ENCODE measurements at regions not wholly inside any gene's neighbourhood (a gene's known extent, or its start where the extent isn't known, plus 50 kb on each side); places are given as distances from the start of the nearest gene placed in this dataset.

- POLR2A ChIA-PET = no interaction called here
- intact Hi-C loops (cut with micrococcal nuclease; ENCODE audit: unreplicated experiment) = loop anchor here (10.0 kb wide), 1 partner anchor 201 kb away; no protein-coding TSS in a partner anchor
- BruUV-seq (replicated peaks) = no TSS peak
- Histone ChIP-seq H3K4me2 (ENCODE audit: low read length) (no peak overlapping the region), H2AFZ (ENCODE audit: low read length) (peak overlapping the region; percentile 44; the same call in 1 of the 2 replicates), H3K4me3 (ENCODE audit: low read depth, low read length, poor library complexity, severe bottlenecking) (no peak overlapping the region), H3K4me1 (ENCODE audit: insufficient read depth, low read length, poor library complexity, severe bottlenecking) (no peaks in the 10 kb centered on the region), H3K27ac (ENCODE audit: low read depth, low read length, poor library complexity, severe bottlenecking) (no peak overlapping the region), H3K9me2 (ENCODE audit: insufficient read depth, low read length) (no peaks in the 10 kb centered on the region), H3K36me3 (ENCODE audit: insufficient read depth, low read length) (no peaks in the 10 kb centered on the region), H3K79me2 (ENCODE audit: insufficient read depth, low read depth, low read length) (no peaks in the 10 kb centered on the region), H3K9me3 (ENCODE audit: low read length) (no peaks in the 10 kb centered on the region), H4K20me1 (ENCODE audit: insufficient read depth, low read length) (no peaks in the 10 kb centered on the region)
- DNase-seq (ENCODE audit: low spot score) = no peak
- CTCF ChIA-PET (ENCODE audit: unreplicated experiment) = no interaction called here
- TF ChIP-seq CTCF (conservative IDR thresholded peaks at IDR 0.05; ENCODE audit: low read length) (no peak), EZH2phosphoT487 (IDR thresholded peaks at IDR 0.05; ENCODE audit: borderline replicate concordance, low read depth, low read length) (no peak)
Observed at GRCh38 chr21:18495523-18495922, 91.9 kb upstream of the TMPRSS15 start.

GRCh38 chr21:18498431-18498830, 94.8 kb upstream of the TMPRSS15 start:
- Histone ChIP-seq H3K4me2 (ENCODE audit: low read length) (no peak overlapping the region), H3K4me1 (ENCODE audit: insufficient read depth, low read length, poor library complexity, severe bottlenecking) (no peaks in the 10 kb centered on the region), H3K27ac (ENCODE audit: low read depth, low read length, poor library complexity, severe bottlenecking) (no peak overlapping the region), H3K4me3 (ENCODE audit: low read depth, low read length, poor library complexity, severe bottlenecking) (no peak overlapping the region), H3K36me3 (ENCODE audit: insufficient read depth, low read length) (no peaks in the 10 kb centered on the region), H3K9me3 (ENCODE audit: low read length) (no peaks in the 10 kb centered on the region), H4K20me1 (ENCODE audit: insufficient read depth, low read length) (no peaks in the 10 kb centered on the region), H3K9me2 (ENCODE audit: insufficient read depth, low read length) (no peaks in the 10 kb centered on the region), H2AFZ (ENCODE audit: low read length) (peak overlapping the region; percentile 69), H3K79me2 (ENCODE audit: insufficient read depth, low read depth, low read length) (no peaks in the 10 kb centered on the region)
- BruUV-seq (replicated peaks) = no TSS peak
- intact Hi-C loops (cut with micrococcal nuclease; ENCODE audit: unreplicated experiment) = loop anchor here (10.0 kb wide), 1 partner anchor 204 kb away; no protein-coding TSS in a partner anchor
- TF ChIP-seq EZH2phosphoT487 (IDR thresholded peaks at IDR 0.05; ENCODE audit: borderline replicate concordance, low read depth, low read length) (no peak), CTCF (conservative IDR thresholded peaks at IDR 0.05; ENCODE audit: low read length) (no peak)
- ChIA-PET CTCF (ENCODE audit: unreplicated experiment) (interaction anchor here (1.3 kb wide), 2 partner anchors 110 to 113 kb away, joined by 3 to 4 read pairs; no protein-coding TSS in a partner anchor), POLR2A (interaction anchor here (0.6 to 1.7 kb wide), 3 partner anchors 10 to 128 kb away, joined by 3 read pairs; no protein-coding TSS in a partner anchor)
- DNase-seq (ENCODE audit: low spot score) = no peak

GRCh38 chr21:18499761-18500376, 96.3 kb upstream of the TMPRSS15 start:
- TF ChIP-seq CTCF (conservative IDR thresholded peaks at IDR 0.05; ENCODE audit: low read length) (peak; percentile 98), EZH2phosphoT487 (IDR thresholded peaks at IDR 0.05; ENCODE audit: borderline replicate concordance, low read depth, low read length) (no peak)
- Histone ChIP-seq H3K9me2 (ENCODE audit: insufficient read depth, low read length) (no peaks in the 10 kb centered on the region), H4K20me1 (ENCODE audit: insufficient read depth, low read length) (no peaks in the 10 kb centered on the region), H3K4me2 (ENCODE audit: low read length) (no peak overlapping the region), H3K79me2 (ENCODE audit: insufficient read depth, low read depth, low read length) (no peaks in the 10 kb centered on the region), H3K9me3 (ENCODE audit: low read length) (no peaks in the 10 kb centered on the region), H3K36me3 (ENCODE audit: insufficient read depth, low read length) (no peaks in the 10 kb centered on the region), H3K4me3 (ENCODE audit: low read depth, low read length, poor library complexity, severe bottlenecking) (no peak overlapping the region), H3K27ac (ENCODE audit: low read depth, low read length, poor library complexity, severe bottlenecking) (no peak overlapping the region), H2AFZ (ENCODE audit: low read length) (no peak overlapping the region), H3K4me1 (ENCODE audit: insufficient read depth, low read length, poor library complexity, severe bottlenecking) (no peaks in the 10 kb centered on the region)
- ChIA-PET POLR2A (interaction anchor here (0.8 kb wide), 1 partner anchor 50 kb away, joined by 3 read pairs; no protein-coding TSS in a partner anchor), CTCF (ENCODE audit: unreplicated experiment) (no interaction called here)
- peak; percentile 67 for DNase-seq (ENCODE audit: low spot score)
- BruUV-seq (replicated peaks) = no TSS peak
- intact Hi-C loops (cut with micrococcal nuclease; ENCODE audit: unreplicated experiment) = loop anchor here (2.0 to 10.0 kb wide), 2 partner anchors 111 to 205 kb away; no protein-coding TSS in a partner anchor

All from OCI-LY7 (cell line).